SK-N-SH (cell line): ENCODE measurements at regions not wholly inside any gene's neighbourhood (a gene's known extent, or its start where the extent isn't known, plus 50 kb on each side); places are given as distances from the start of the nearest gene placed in this dataset.
"Not testable (repeated sequence)": the region's sequence is repeated elsewhere in the genome, so short reads cannot be mapped to it uniquely, and the experiment has no call there.

Experiments
- CTCF ChIA-PET: fragments of 300-600, 350-600 bp; formaldehyde crosslinking; extraction: SDS; loops from one replicate; lab custom pipeline; 2021; lab: Yijun Ruan, JAX
- POLR2A ChIA-PET: fragments of 350-600 bp; sonication (Branson Sonifier 250); formaldehyde crosslinking; extraction: SDS; loops from one replicate; lab custom pipeline; 2020; ENCODE audit warnings: antibody characterized with exemption, inconsistent platforms; lab: Yijun Ruan, JAX
- DNase-seq: peaks from one replicate; pipeline ENCODE4 v3.0.0; 2012
- H2AFZ ChIP-seq: fragments of 200-600 bp; sonication (generic); 2 replicates; pipeline ENCODE4 v1.8.1; 2016; ENCODE audit warnings: antibody characterized with exemption, mild to moderate bottlenecking, low read depth
- H3F3A ChIP-seq: fragments of 200-600 bp; sonication (generic); replicated peaks from 2 replicates; pipeline ENCODE3; 2016; ENCODE audit warnings: antibody characterized with exemption, mild to moderate bottlenecking; ENCODE audit not compliant: insufficient read depth
- H3K27ac ChIP-seq, 2 experiments: fragments of 200-500 bp in 1 of 2; fragments of 200-600 bp in 1 of 2; sonication (Bioruptor generic) in 1 of 2; sonication (generic), shearing (Covaris generic) in 1 of 2; 2 replicates each; pipeline versions ENCODE4 v1.5.1 to v1.6.1; 2014 to 2016; ENCODE audit warnings: low read depth in 2 of 2, inconsistent platforms in 1 of 2, low read length in 1 of 2, mild to moderate bottlenecking in 1 of 2, mixed read lengths in 1 of 2
- H3K27me3 ChIP-seq: fragments of 200-600 bp; sonication (generic), shearing (Covaris generic); 2 replicates; pipeline ENCODE4 v1.6.1; 2016; ENCODE audit warnings: mixed run types; ENCODE audit not compliant: insufficient read depth
- H3K36me3 ChIP-seq, 2 experiments: fragments of 200-500 bp in 1 of 2; fragments of 200-600 bp in 1 of 2; sonication (Bioruptor generic) in 1 of 2; sonication (generic) in 1 of 2; replicated peaks in 1 of 2; 2 replicates each; pipeline versions ENCODE3 to v1.5.1; 2014 to 2016; ENCODE audit warnings: low read length in 1 of 2, mild to moderate bottlenecking in 1 of 2; ENCODE audit not compliant: insufficient read depth in 2 of 2, control insufficient read depth in 1 of 2
- H3K4me1 ChIP-seq, 2 experiments: fragments of 200-500 bp in 1 of 2; fragments of 200-600 bp in 1 of 2; sonication (Bioruptor generic) in 1 of 2; sonication (generic), shearing (Covaris generic) in 1 of 2; 2 replicates each; pipeline versions ENCODE4 v1.5.1 to v1.6.1; 2014 to 2016; ENCODE audit warnings: low read depth in 1 of 2, low read length in 1 of 2, mixed run types in 1 of 2; ENCODE audit not compliant: insufficient read depth in 2 of 2, control insufficient read depth in 1 of 2
- H3K4me2 ChIP-seq: fragments of 200-600 bp; sonication (generic), shearing (Covaris generic); 2 replicates; pipeline ENCODE4 v1.6.1; 2017; ENCODE audit warnings: mixed run types
- H3K4me3 ChIP-seq, 2 experiments: fragments of 200-500 bp in 1 of 2; fragments of 200-600 bp in 1 of 2; sonication (Bioruptor generic) in 1 of 2; sonication (generic), shearing (Covaris generic) in 1 of 2; 2 replicates each; pipeline versions ENCODE4 v1.5.1 to v1.8.1; 2014 to 2016; ENCODE audit warnings: low read depth in 2 of 2, inconsistent platforms in 1 of 2, low read length in 1 of 2, mild to moderate bottlenecking in 1 of 2, mixed read lengths in 1 of 2, moderate library complexity in 1 of 2
- H3K79me2 ChIP-seq: fragments of 200-600 bp; sonication (generic); 2 replicates; pipeline ENCODE4 v1.8.1; 2017; ENCODE audit warnings: mild to moderate bottlenecking; ENCODE audit not compliant: insufficient read depth
- H3K9ac ChIP-seq: fragments of 200-600 bp; sonication (generic); 2 replicates; pipeline ENCODE4 v1.6.1; 2017; ENCODE audit warnings: mixed run types
- H3K9me2 ChIP-seq: fragments of 200-600 bp; sonication (generic); 2 replicates; pipeline ENCODE4 v1.6.1; 2017; ENCODE audit warnings: mixed run types
- H3K9me3 ChIP-seq: fragments of 200-600 bp; sonication (generic); 2 replicates; pipeline ENCODE4 v1.6.1; 2017; ENCODE audit warnings: mixed run types, mild to moderate bottlenecking, moderate library complexity
- H4K20me1 ChIP-seq: fragments of 200-600 bp; sonication (generic); 2 replicates; pipeline ENCODE4 v1.6.1; 2017; ENCODE audit warnings: mild to moderate bottlenecking, mixed run types; ENCODE audit not compliant: insufficient read depth
- CHD2 ChIP-seq: fragments of 150-350 bp; IDR thresholded peaks from 2 replicates; pipeline ENCODE4 v1.6.1; 2018; ENCODE audit warnings: low read length; ENCODE audit not compliant: partially characterized antibody
- CTCF ChIP-seq: fragments of 200-600 bp; sonication (generic); IDR thresholded peaks from 2 replicates; pipeline ENCODE4 v1.6.1; 2017; ENCODE audit warnings: antibody characterized with exemption, mild to moderate bottlenecking, moderate library complexity
- ELF1 ChIP-seq: IDR thresholded peaks from 2 replicates; pipeline ENCODE4 v1.4.0; 2012
- EP300 ChIP-seq, 2 experiments: IDR thresholded peaks; 2 replicates each; pipeline versions ENCODE4 v1.4.0 to v1.6.1; 2012; ENCODE audit warnings: borderline replicate concordance in 1 of 2, low read depth in 1 of 2, low read length in 1 of 2
- EZH2phosphoT487 ChIP-seq: fragments of 200-600 bp; sonication (generic); IDR thresholded peaks from 2 replicates; pipeline ENCODE4 v1.6.1; 2017; ENCODE audit warnings: low read depth, mixed run types, mild to moderate bottlenecking, antibody characterized with exemption, moderate library complexity, borderline replicate concordance
- FOSL2 ChIP-seq: IDR thresholded peaks from 2 replicates; pipeline ENCODE4 v1.4.0; 2012; ENCODE audit warnings: low read depth, mild to moderate bottlenecking, moderate library complexity, borderline replicate concordance
- GABPA ChIP-seq: IDR thresholded peaks from 2 replicates; pipeline ENCODE4 v1.4.0; 2012; ENCODE audit warnings: low read depth, mild to moderate bottlenecking
- MAX ChIP-seq: IDR thresholded peaks from 2 replicates; pipeline ENCODE4 v1.4.0; 2012; ENCODE audit warnings: low read depth
- MEF2A ChIP-seq: IDR thresholded peaks from 2 replicates; pipeline ENCODE4 v1.4.0; 2012; ENCODE audit warnings: low read depth, borderline replicate concordance
- MXI1 ChIP-seq: IDR thresholded peaks from 2 replicates; pipeline ENCODE4 v1.6.1; 2012; ENCODE audit warnings: mild to moderate bottlenecking, low read depth, low read length, improper control_type of control experiment
- PBX3 ChIP-seq: IDR thresholded peaks from 2 replicates; pipeline ENCODE4; 2012
- RAD21 ChIP-seq: IDR thresholded peaks from 2 replicates; pipeline ENCODE4 v1.6.1; 2012; ENCODE audit warnings: mild to moderate bottlenecking, low read length
- RCOR1 ChIP-seq: fragments of 150-350 bp; IDR thresholded peaks from 2 replicates; pipeline ENCODE4 v1.6.1; 2017; ENCODE audit warnings: antibody characterized with exemption, low read length
- RXRA ChIP-seq: IDR thresholded peaks from 2 replicates; pipeline ENCODE4 v1.4.0; 2012; ENCODE audit warnings: low read depth, mild to moderate bottlenecking, borderline replicate concordance
- TAF1 ChIP-seq: IDR thresholded peaks from 2 replicates; pipeline ENCODE4 v1.6.1; 2012; ENCODE audit warnings: low read depth, mild to moderate bottlenecking, low read length, moderate library complexity, borderline replicate concordance
- TEAD4 ChIP-seq: IDR thresholded peaks from 2 replicates; pipeline ENCODE4 v1.4.0; 2012; ENCODE audit warnings: mild to moderate bottlenecking, borderline replicate concordance; ENCODE audit not compliant: insufficient read depth
- USF1 ChIP-seq: IDR thresholded peaks from 2 replicates; pipeline ENCODE4 v1.4.0; 2012; ENCODE audit warnings: low read depth, borderline replicate concordance
- USF2 ChIP-seq: fragments of 150-350 bp; IDR thresholded peaks from 2 replicates; pipeline ENCODE4 v1.6.1; 2017; ENCODE audit warnings: antibody characterized with exemption, low read length, low read depth, borderline replicate concordance
- YY1 ChIP-seq: IDR thresholded peaks from 2 replicates; pipeline ENCODE4 v1.4.0; 2012; ENCODE audit warnings: low read depth, mild to moderate bottlenecking
- ZBTB33 ChIP-seq: IDR thresholded peaks from 2 replicates; pipeline ENCODE4 v1.4.0; 2012; ENCODE audit warnings: low read depth, borderline replicate concordance
- WGBS: methylation state at CpG from one replicate; pipeline ENCODE4 v1.1.6; 2017; ENCODE audit warnings: low lambda C conversion rate; 5-methylcytosine and 5-hydroxymethylcytosine counted together

- H2AFZ ChIP-seq, result no peak overlapping the region
- H3K9me3 ChIP-seq, result no peaks in the 10 kb centered on the region
- no peak overlapping the region for H3K9ac ChIP-seq
- H3K36me3 ChIP-seq, result no peaks in the 10 kb centered on the region
- H4K20me1 ChIP-seq, result no peaks in the 10 kb centered on the region
- no peaks in the 10 kb centered on the region for H3K9me2 ChIP-seq
- CTCF ChIA-PET, result no interaction called here
- H3F3A ChIP-seq, result no peaks in the 10 kb centered on the region
- 72% methylated on average over 1 of the region's 1 CpG for WGBS
- no peaks in the 10 kb centered on the region for H3K79me2 ChIP-seq
- no peaks in the 10 kb centered on the region; the same call in 1 of the 2 replicates for H3K27me3 ChIP-seq
- no peak for DNase-seq
- no peak overlapping the region for H3K4me2 ChIP-seq
- TF ChIP-seq YY1 (no peak), CTCF (no peak), FOSL2 (no peak), MEF2A (no peak), EP300 (IDR thresholded peaks at IDR 0.05; ENCODE audit: borderline replicate concordance in 1 of 2, low read depth in 1 of 2, low read length in 1 of 2) (no peak), RAD21 (no peak), RXRA (no peak), EZH2phosphoT487 (no peak), CHD2 (no peak), ZBTB33 (no peak), PBX3 (no peak), TEAD4 (no peak), TAF1 (no peak), GABPA (no peak), USF1 (no peak), RCOR1 (no peak), MXI1 (no peak), MAX (no peak), ELF1 (no peak), USF2 (no peak)
- POLR2A ChIA-PET, result no interaction called here
- no peak overlapping the region for H3K4me3 ChIP-seq
- H3K4me1 ChIP-seq, result no peaks in the 10 kb centered on the region
- H3K27ac ChIP-seq, result no peak overlapping the region
Measured at GRCh38 chr13:50255639-50256038, 240.4 kb downstream of the KCNRG start.

- H3K4me2 ChIP-seq, H2AFZ ChIP-seq, POLR2A ChIA-PET, H3K79me2 ChIP-seq, H3K9me2 ChIP-seq, CTCF ChIA-PET, H3K9me3 ChIP-seq, H4K20me1 ChIP-seq, DNase-seq, H3K4me3 ChIP-seq, H3K9ac ChIP-seq, H3K27ac ChIP-seq, H3K27me3 ChIP-seq, H3F3A ChIP-seq, H3K4me1 ChIP-seq, H3K36me3 ChIP-seq: not testable (repeated sequence)
- whole genome bisulfite sequencing, result 63% methylated on average over 6 of the region's 6 CpGs
Measured at GRCh38 chr13:50256536-50257321, 241.5 kb downstream of the KCNRG start.
